Spleen (tissue), 11 donors: ENCODE measurements at regions not wholly inside any gene's neighbourhood (a gene's known extent, or its start where the extent isn't known, plus 50 kb on each side); places are given as distances from the start of the nearest gene placed in this dataset.

Source experiments
- DNase-seq: peaks from one replicate; pipeline ENCODE4 v3.0.0-alpha.2; 2020
- H3K27ac ChIP-seq, 8 donors: fragments of 200-600 bp; sonication (generic) in 7 of 8; 1 replicate in 4 of 8; 2 replicates in 4 of 8; pipeline versions ENCODE4 v1.5.0 to v1.8.0; 2016 to 2021; ENCODE audit warnings: inconsistent platforms in 4 of 8, mild to moderate bottlenecking in 4 of 8, moderate library complexity in 1 of 8
- H3K27me3 ChIP-seq, 7 donors: fragments of 200-600 bp; sonication (generic) in 6 of 7; replicated peaks in 1 of 7; 1 replicate in 4 of 7; 2 replicates in 3 of 7; pipeline versions ENCODE4 v1.5.0 to v1.8.0; 2016 to 2021; ENCODE audit warnings: inconsistent platforms in 3 of 7, mild to moderate bottlenecking in 1 of 7
- H3K36me3 ChIP-seq, 6 donors: fragments of 200-600 bp; sonication (generic) in 5 of 6; 1 replicate in 4 of 6; 2 replicates in 2 of 6; pipeline versions ENCODE4 v1.5.0 to v1.8.0; 2016 to 2021; ENCODE audit warnings: inconsistent platforms in 2 of 6
- H3K4me1 ChIP-seq, 6 donors: fragments of 200-600 bp; sonication (generic) in 5 of 6; 1 replicate in 3 of 6; 2 replicates in 3 of 6; pipeline versions ENCODE4 v1.5.0 to v1.8.0; 2016 to 2021; ENCODE audit warnings: inconsistent platforms in 3 of 6
- H3K4me3 ChIP-seq, 8 donors: fragments of 200-600 bp; sonication (generic) in 7 of 8; 1 replicate in 4 of 8; 2 replicates in 4 of 8; pipeline versions ENCODE4 v1.5.0 to v1.8.0; 2016 to 2021; ENCODE audit warnings: inconsistent platforms in 4 of 8, mild to moderate bottlenecking in 4 of 8, moderate library complexity in 2 of 8
- H3K9me3 ChIP-seq, 8 donors: fragments of 200-600 bp; sonication (generic) in 7 of 8; 1 replicate in 4 of 8; 2 replicates in 4 of 8; pipeline versions ENCODE4 v1.5.0 to v1.8.0; 2016 to 2021; ENCODE audit warnings: inconsistent platforms in 4 of 8
- CTCF ChIP-seq, 11 experiments: fragments of 200-600 bp in 7 of 11; fragments of 450-650 bp in 4 of 11; sonication (generic) in 4 of 11; IDR thresholded peaks in 8 of 11; conservative IDR thresholded peaks in 3 of 11; 1 replicate in 7 of 11; 2 replicates in 4 of 11; pipeline versions ENCODE4 v1.4.0 to v1.8.0; 2016 to 2021; ENCODE audit warnings: antibody characterized with exemption in 11 of 11, inconsistent platforms in 4 of 11, mild to moderate bottlenecking in 1 of 11
- POLR2A ChIP-seq, 3 donors: fragments of 450-650 bp; IDR thresholded peaks; one replicate each; pipeline ENCODE4 v1.5.1; 2017; ENCODE audit warnings: antibody characterized with exemption in 3 of 3, mild to moderate bottlenecking in 1 of 3
- POLR2AphosphoS5 ChIP-seq, 3 donors: sonication (generic); formaldehyde crosslinking; IDR thresholded peaks; one replicate each; pipeline ENCODE4 v1.5.1; 2017; ENCODE audit warnings: antibody characterized with exemption in 3 of 3
- WGBS, 5 donors: extraction: QIAGEN DNeasy Blood & Tissue Kit in 3 of 5; methylation state at CpG; one replicate each; pipeline versions ENCODE4 v1.1.5 to v1.1.7; 2013 to 2018; 5-methylcytosine and 5-hydroxymethylcytosine counted together
- intact Hi-C: fragments of 100-400 bp; cut with DNase I; formaldehyde crosslinking; loops from one replicate; pipeline ENCODE4 v1.15.0; 2023; ENCODE audit warnings: low total_unique reads
- donor health status: healthy with polysubstance abuse.
- donor health status: DM: no; HTN: no; CAD: no; lungs with moderate emphysema.
- donor health status: DM: no; HTN: no; CAD: no.
- donor health status: Bipolar disorder and iron deficiency.
- donor health status: healthy.
- donor health status: DM: no; HTN: no; CAD: no.
- donor health status: DM: yes; HTN: yes; CAD: no.

- Histone ChIP-seq H3K4me1 (no peaks in the 10 kb centered on the region), H3K27me3 (no peaks in the 10 kb centered on the region), H3K36me3 (no peaks in the 10 kb centered on the region), H3K27ac (no peak overlapping the region), H3K9me3 (peaks cover 0 to 8% (median 0%) of the 10 kb centered on the region in 8 donors), H3K4me3 (no peak overlapping the region)
- WGBS, 5 donors, result 85 to 90% (median 89%) methylated on average over 6 of the region's 6 CpGs
- intact Hi-C loops, result no loop called here
- no peak for DNase-seq
- no peak for TF ChIP-seq POLR2A (IDR thresholded peaks at IDR 0.05)
- TF ChIP-seq POLR2AphosphoS5 (IDR thresholded peaks at IDR 0.05), result no peak
- TF ChIP-seq CTCF (IDR thresholded peaks at IDR 0.05 in 8 of 11, conservative IDR thresholded peaks at IDR 0.05 in 3 of 11), result no peak
These were observed 255.1 kb upstream of the LDB2 start for GRCh38 chr4:17153572-17153971.

- Histone ChIP-seq H3K4me1 (no peaks in the 10 kb centered on the region), H3K36me3 (no peaks in the 10 kb centered on the region), H3K4me3 (no peak overlapping the region), H3K9me3 (peaks cover 0 to 9% (median 0%) of the 10 kb centered on the region in 8 donors), H3K27me3 (no peaks in the 10 kb centered on the region), H3K27ac (no peak overlapping the region)
- 63 to 74% (median 71%) methylated on average over 6 of the region's 6 CpGs for WGBS, 5 donors
- no peak for DNase-seq
- TF ChIP-seq POLR2A (IDR thresholded peaks at IDR 0.05) (no peak), POLR2AphosphoS5 (IDR thresholded peaks at IDR 0.05) (no peak), CTCF (IDR thresholded peaks at IDR 0.05 in 8 of 11, conservative IDR thresholded peaks at IDR 0.05 in 3 of 11) (no peak)
- intact Hi-C loops, result no loop called here
These were observed 254.6 kb upstream of the LDB2 start for GRCh38 chr4:17152941-17153540.

GRCh38 chr4:17142232-17142711, 243.8 kb upstream of the LDB2 start:
- Histone ChIP-seq H3K36me3 (no peaks in the 10 kb centered on the region), H3K4me1 (no peaks in the 10 kb centered on the region), H3K27me3 (no peaks in the 10 kb centered on the region), H3K4me3 (no peak overlapping the region), H3K27ac (no peak overlapping the region), H3K9me3 (peaks cover 0 to 40% (median 37%) of the 10 kb centered on the region in 8 donors)
- TF ChIP-seq POLR2A (IDR thresholded peaks at IDR 0.05), result no peak
- TF ChIP-seq POLR2AphosphoS5 (IDR thresholded peaks at IDR 0.05), result no peak
- no peak for TF ChIP-seq CTCF (IDR thresholded peaks at IDR 0.05 in 8 of 11, conservative IDR thresholded peaks at IDR 0.05 in 3 of 11)
- DNase-seq, result no peak
- intact Hi-C loops, result no loop called here

- Histone ChIP-seq H3K27me3 (no peaks in the 10 kb centered on the region), H3K27ac (no peak overlapping the region), H3K36me3 (no peaks in the 10 kb centered on the region), H3K4me1 (no peaks in the 10 kb centered on the region), H3K9me3 (peaks cover 0 to 46% (median 41%) of the 10 kb centered on the region in 8 donors), H3K4me3 (no peak overlapping the region)
- TF ChIP-seq CTCF (IDR thresholded peaks at IDR 0.05 in 8 of 11, conservative IDR thresholded peaks at IDR 0.05 in 3 of 11), result no peak
- TF ChIP-seq POLR2A (IDR thresholded peaks at IDR 0.05), result no peak
- TF ChIP-seq POLR2AphosphoS5 (IDR thresholded peaks at IDR 0.05), result no peak
- intact Hi-C loops, result no loop called here
- DNase-seq, result no peak
These were observed 240.4 kb upstream of the LDB2 start for GRCh38 chr4:17138847-17139246.
